B cell (primary cell): ENCODE measurements at regions not wholly inside any gene's neighbourhood (a gene's known extent, or its start where the extent isn't known, plus 50 kb on each side); places are given as distances from the start of the nearest gene placed in this dataset.

Experiments used
- ATAC-seq: fragments of 200-7000 bp; cut with Tn5 transposase; one replicate; pipeline ENCODE4 v1.10.0; 2021; ENCODE audit warnings: low read depth, mild to moderate bottlenecking, moderate number of reproducible peaks, moderate library complexity
- CTCF ChIA-PET: fragments of 350-600 bp; sonication (Branson Sonifier 250); formaldehyde crosslinking; loops from one replicate; lab custom pipeline; 2021; ENCODE audit warnings: antibody characterized with exemption, inconsistent platforms; lab: Charles Lee
- POLR2A ChIA-PET: fragments of 350-600 bp; sonication (Branson Sonifier 250); formaldehyde crosslinking; loops from one replicate; lab custom pipeline; 2021; ENCODE audit warnings: antibody characterized with exemption; lab: Charles Lee
- DNase-seq: peaks from one replicate; pipeline ENCODE4 v3.0.0; 2013
- H2AFZ ChIP-seq: 2 replicates; pipeline ENCODE4 v1.6.1; 2012; ENCODE audit warnings: mild to moderate bottlenecking, low read depth, low read length; ENCODE audit not compliant: insufficient read depth, poor library complexity, severe bottlenecking
- H3K27ac ChIP-seq, 2 donors: 1 replicate in 1 of 2; 2 replicates in 1 of 2; pipeline ENCODE4 v1.5.1; 2012 to 2013; ENCODE audit warnings: low read length in 2 of 2, mild to moderate bottlenecking in 2 of 2, moderate library complexity in 1 of 2
- H3K27me3 ChIP-seq, 4 experiments: fragments of 200-600 bp in 1 of 4; sonication (generic) in 1 of 4; replicated peaks in 1 of 4; 1 replicate in 2 of 4; 2 replicates in 2 of 4; pipeline versions ENCODE4 v1.6.1 to v1.7.0; 2013 to 2016; ENCODE audit warnings: low read length in 3 of 4, mild to moderate bottlenecking in 2 of 4, mixed read lengths in 1 of 4, moderate library complexity in 1 of 4; ENCODE audit not compliant: insufficient read depth in 4 of 4, control insufficient read depth in 3 of 4; ENCODE audit errors: control extremely low read depth in 1 of 4
- H3K36me3 ChIP-seq, 2 experiments: replicated peaks in 1 of 2; 1 replicate in 1 of 2; 2 replicates in 1 of 2; pipeline versions ENCODE4 v1.6.1 to v1.7.1; 2013; ENCODE audit warnings: low read length in 1 of 2; ENCODE audit not compliant: insufficient read depth in 2 of 2, control insufficient read depth in 1 of 2; ENCODE audit errors: control extremely low read depth in 1 of 2, extremely low read depth in 1 of 2
- H3K4me1 ChIP-seq, 2 donors: fragments of 200-600 bp in 1 of 2; sonication (generic) in 1 of 2; 1 replicate in 1 of 2; 2 replicates in 1 of 2; pipeline versions ENCODE4 v1.5.1 to v1.6.1; 2013 to 2017; ENCODE audit warnings: low read length in 2 of 2; ENCODE audit not compliant: control insufficient read depth in 2 of 2, insufficient read depth in 2 of 2
- H3K4me2 ChIP-seq: replicated peaks from 2 replicates; pipeline ENCODE3; 2012; ENCODE audit warnings: mild to moderate bottlenecking, low read depth, low read length; ENCODE audit not compliant: poor library complexity, severe bottlenecking
- H3K4me3 ChIP-seq, 5 experiments: fragments of 200-600 bp in 1 of 5; sonication (generic) in 1 of 5; 1 replicate in 3 of 5; 2 replicates in 2 of 5; pipeline versions ENCODE4 v1.5.1 to v1.7.0; 2011 to 2016; ENCODE audit warnings: low read length in 4 of 5, mild to moderate bottlenecking in 4 of 5, low read depth in 2 of 5, control low read depth in 1 of 5, moderate library complexity in 1 of 5; ENCODE audit not compliant: insufficient read depth in 1 of 5; ENCODE audit errors: control extremely low read depth in 1 of 5, extremely low read depth in 1 of 5
- H3K79me2 ChIP-seq: fragments of 200-600 bp; sonication (generic); one replicate; pipeline ENCODE4 v1.6.0; 2016; ENCODE audit warnings: low read length; ENCODE audit not compliant: control insufficient read depth, insufficient read depth
- H3K9ac ChIP-seq: fragments of 200-600 bp; sonication (generic); 2 replicates; pipeline ENCODE4 v1.6.1; 2017; ENCODE audit warnings: mild to moderate bottlenecking, low read length, moderate library complexity
- H3K9me3 ChIP-seq, 3 donors: one replicate each; pipeline versions ENCODE4 v1.6.1 to v1.7.1; 2013; ENCODE audit warnings: low read length in 2 of 3; ENCODE audit not compliant: control insufficient read depth in 2 of 3, insufficient read depth in 1 of 3; ENCODE audit errors: control extremely low read depth in 1 of 3
- H4K20me1 ChIP-seq: 2 replicates; pipeline ENCODE4 v1.6.0; 2012; ENCODE audit warnings: mild to moderate bottlenecking, low read length; ENCODE audit not compliant: insufficient read depth, control insufficient read depth, poor library complexity, severe bottlenecking
- H3K27ac Mint-ChIP-seq: one replicate; pipeline ENCODE4 v1.8.0; 2021; ENCODE audit warnings: mixed read lengths
- H3K27me3 Mint-ChIP-seq: one replicate; pipeline ENCODE4 v1.8.0; 2021; ENCODE audit warnings: mixed read lengths
- H3K4me1 Mint-ChIP-seq: one replicate; pipeline ENCODE4 v1.8.0; 2021; ENCODE audit warnings: mixed read lengths
- H3K4me3 Mint-ChIP-seq: one replicate; pipeline ENCODE4 v1.8.0; 2021; ENCODE audit warnings: mixed read lengths
- H3K9me3 Mint-ChIP-seq: one replicate; pipeline ENCODE4 v1.8.0; 2022; ENCODE audit warnings: mixed read lengths; ENCODE audit not compliant: insufficient read depth
- EZH2 ChIP-seq: IDR thresholded peaks from 2 replicates; pipeline ENCODE4 v1.6.1; 2012; ENCODE audit warnings: borderline replicate concordance, low read depth, mild to moderate bottlenecking, moderate library complexity, low read length; ENCODE audit not compliant: insufficient read depth, poor library complexity, severe bottlenecking
- WGBS: methylation state at CpG from one replicate; pipeline ENCODE4 v1.1.5; 2013; ENCODE audit warnings: missing lambda C conversion rate; ENCODE audit not compliant: insufficient coverage; 5-methylcytosine and 5-hydroxymethylcytosine counted together
- intact Hi-C: fragments of 100-400 bp; cut with micrococcal nuclease; formaldehyde crosslinking; loops from one replicate; pipeline ENCODE4 v1.10.0; 2022
- TF ChIP-seq, protein P1 (sequence below): fragments of 200-600 bp; IDR thresholded peaks from one replicate; pipeline ENCODE4 v1.8.0; 2022; ENCODE audit warnings: antibody characterized with exemption, mild to moderate bottlenecking

DNA sequence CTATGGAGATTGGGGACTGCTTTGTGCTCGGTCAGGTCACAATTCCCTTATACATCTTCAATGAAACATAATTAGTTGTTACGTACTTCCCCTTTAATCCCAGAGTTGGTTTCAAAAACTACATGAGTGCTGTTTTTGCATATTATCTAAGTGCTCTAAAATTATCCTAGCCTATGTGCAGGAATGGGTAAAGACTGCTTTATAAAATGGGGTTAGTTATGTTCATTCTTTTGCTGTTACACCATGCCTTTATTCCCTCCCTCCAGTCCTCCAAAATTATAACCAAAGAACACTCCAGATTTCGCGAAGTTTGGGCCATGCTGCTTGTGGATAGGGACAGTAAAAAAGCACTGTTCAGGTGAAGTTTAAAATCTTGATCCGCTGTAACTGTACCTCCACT, 173.9 kb upstream of the SNX7 start:
- H3K4me2 ChIP-seq, result no peak overlapping the region
- Mint-ChIP-seq H3K4me1 (no peaks in the 10 kb centered on the region), H3K9me3 (no peaks in the 10 kb centered on the region), H3K27me3 (no peaks in the 10 kb centered on the region), H3K4me3 (no peak overlapping the region), H3K27ac (no peak overlapping the region)
- no peak overlapping the region for H3K27ac ChIP-seq
- ATAC-seq, result no peak
- no peaks in the 10 kb centered on the region for H3K27me3 ChIP-seq
- ChIA-PET CTCF (no interaction called here), POLR2A (no interaction called here)
- H3K9me3 ChIP-seq, result no peaks in the 10 kb centered on the region
- no peak overlapping the region for H3K9ac ChIP-seq
- H3K79me2 ChIP-seq, result no peaks in the 10 kb centered on the region
- no peak for DNase-seq
- H3K4me3 ChIP-seq, result no peak overlapping the region
- no peak overlapping the region for H2AFZ ChIP-seq
- TF ChIP-seq, protein P1, sequence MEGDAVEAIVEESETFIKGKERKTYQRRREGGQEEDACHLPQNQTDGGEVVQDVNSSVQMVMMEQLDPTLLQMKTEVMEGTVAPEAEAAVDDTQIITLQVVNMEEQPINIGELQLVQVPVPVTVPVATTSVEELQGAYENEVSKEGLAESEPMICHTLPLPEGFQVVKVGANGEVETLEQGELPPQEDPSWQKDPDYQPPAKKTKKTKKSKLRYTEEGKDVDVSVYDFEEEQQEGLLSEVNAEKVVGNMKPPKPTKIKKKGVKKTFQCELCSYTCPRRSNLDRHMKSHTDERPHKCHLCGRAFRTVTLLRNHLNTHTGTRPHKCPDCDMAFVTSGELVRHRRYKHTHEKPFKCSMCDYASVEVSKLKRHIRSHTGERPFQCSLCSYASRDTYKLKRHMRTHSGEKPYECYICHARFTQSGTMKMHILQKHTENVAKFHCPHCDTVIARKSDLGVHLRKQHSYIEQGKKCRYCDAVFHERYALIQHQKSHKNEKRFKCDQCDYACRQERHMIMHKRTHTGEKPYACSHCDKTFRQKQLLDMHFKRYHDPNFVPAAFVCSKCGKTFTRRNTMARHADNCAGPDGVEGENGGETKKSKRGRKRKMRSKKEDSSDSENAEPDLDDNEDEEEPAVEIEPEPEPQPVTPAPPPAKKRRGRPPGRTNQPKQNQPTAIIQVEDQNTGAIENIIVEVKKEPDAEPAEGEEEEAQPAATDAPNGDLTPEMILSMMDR, result no peak
- no peak for TF ChIP-seq EZH2
- H4K20me1 ChIP-seq, result no peaks in the 10 kb centered on the region
- WGBS, result 83% methylated on average over 2 of the region's 5 CpGs
- no peaks in the 10 kb centered on the region for H3K36me3 ChIP-seq
- intact Hi-C loops, result no loop called here
- H3K4me1 ChIP-seq, result no peaks in the 10 kb centered on the region

DNA sequence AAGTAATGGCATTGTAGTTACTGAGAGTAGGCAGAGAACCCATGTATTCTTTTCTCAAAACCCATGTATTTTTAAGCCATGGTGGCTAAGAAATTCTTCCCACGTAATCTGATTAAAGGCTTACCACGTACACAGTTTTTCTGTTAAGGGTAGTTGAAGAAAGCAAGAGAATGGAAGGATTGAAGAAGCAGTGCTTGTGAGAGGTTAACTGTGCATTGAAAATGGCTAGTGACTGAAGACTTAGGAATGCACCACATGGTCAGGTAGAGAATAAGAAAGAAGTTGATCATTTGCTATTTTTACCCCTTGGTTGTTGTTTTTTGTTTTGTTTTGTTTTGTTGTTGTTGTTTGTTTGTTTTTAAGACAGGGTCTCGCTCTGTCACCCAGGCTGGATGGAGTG, 178.9 kb upstream of the SNX7 start:
- no peaks in the 10 kb centered on the region for H3K79me2 ChIP-seq
- WGBS, result 88% methylated on average over 3 of the region's 3 CpGs
- no peak overlapping the region for H3K4me2 ChIP-seq
- no peak overlapping the region for H3K27ac Mint-ChIP-seq
- ATAC-seq (no peak), DNase-seq (no peak)
- no peaks in the 10 kb centered on the region for H3K27me3 ChIP-seq
- no peaks in the 10 kb centered on the region for H3K36me3 ChIP-seq
- H3K4me1 Mint-ChIP-seq, result no peaks in the 10 kb centered on the region
- H3K9ac ChIP-seq, result no peak overlapping the region
- no peaks in the 10 kb centered on the region for H3K4me1 ChIP-seq
- no peak overlapping the region for H3K4me3 ChIP-seq
- no peaks in the 10 kb centered on the region for H4K20me1 ChIP-seq
- H3K9me3 Mint-ChIP-seq, result no peaks in the 10 kb centered on the region
- TF ChIP-seq EZH2, result no peak
- TF ChIP-seq, protein P1, result no peak
- no peaks in the 10 kb centered on the region for H3K9me3 ChIP-seq
- H2AFZ ChIP-seq, result no peak overlapping the region
- CTCF ChIA-PET, result no interaction called here
- H3K27me3 Mint-ChIP-seq, result no peaks in the 10 kb centered on the region
- intact Hi-C loops, result loop anchor here (1.0 kb wide), 1 partner anchor 11 kb away; no protein-coding TSS in a partner anchor
- H3K27ac ChIP-seq, result no peak overlapping the region
- POLR2A ChIA-PET, result no interaction called here
- H3K4me3 Mint-ChIP-seq, result no peak overlapping the region
